Stomach (tissue), 8 donors: ENCODE measurements at regions not wholly inside any gene's neighbourhood (a gene's known extent, or its start where the extent isn't known, plus 50 kb on each side); places are given as distances from the start of the nearest gene placed in this dataset.

Experiments used
- DNase-seq, 2 donors: peaks; one replicate each; pipeline versions ENCODE4 v3.0.0 to v3.0.0-alpha.2; 2013 to 2019
- H3K27ac ChIP-seq, 5 donors: fragments of 200-600 bp in 4 of 5; sonication (generic) in 4 of 5; one replicate each; pipeline ENCODE4 v1.5.1; 2013 to 2019; ENCODE audit warnings: mild to moderate bottlenecking in 1 of 5, moderate library complexity in 1 of 5
- H3K27me3 ChIP-seq, 3 donors: fragments of 200-600 bp; sonication (generic); one replicate each; pipeline ENCODE4 v1.5.1; 2017 to 2019; ENCODE audit warnings: mixed run types in 1 of 3
- H3K36me3 ChIP-seq, 4 donors: fragments of 200-600 bp; sonication (generic); 1 replicate in 3 of 4; 2 replicates in 1 of 4; pipeline ENCODE4 v1.5.1; 2016 to 2019
- H3K4me1 ChIP-seq, 4 donors: fragments of 200-600 bp; sonication (generic); one replicate each; pipeline ENCODE4 v1.5.1; 2016 to 2019
- H3K4me3 ChIP-seq, 4 donors: fragments of 200-600 bp; sonication (generic) in 3 of 4; one replicate each; pipeline ENCODE4 v1.5.1; 2016 to 2019; ENCODE audit warnings: mild to moderate bottlenecking in 1 of 4
- H3K9me3 ChIP-seq, 4 donors: fragments of 200-600 bp; sonication (generic); one replicate each; pipeline ENCODE4 v1.5.1; 2016 to 2019
- CTCF ChIP-seq, 7 experiments: fragments of 450-650 bp in 4 of 7; fragments of 200-600 bp in 3 of 7; sonication (generic) in 3 of 7; IDR thresholded peaks; one replicate each; pipeline ENCODE4 v1.5.1; 2016 to 2019; ENCODE audit warnings: antibody characterized with exemption in 7 of 7, control low read depth in 2 of 7, mild to moderate bottlenecking in 1 of 7
- EP300 ChIP-seq: sonication (generic); formaldehyde crosslinking; IDR thresholded peaks from one replicate; pipeline ENCODE4 v1.6.1; 2017; ENCODE audit warnings: antibody characterized with exemption
- POLR2A ChIP-seq, 4 donors: fragments of 450-650 bp; IDR thresholded peaks; one replicate each; pipeline ENCODE4 v1.6.1; 2016; ENCODE audit warnings: antibody characterized with exemption in 4 of 4, control low read depth in 2 of 4, mild to moderate bottlenecking in 1 of 4, moderate library complexity in 1 of 4
- POLR2AphosphoS5 ChIP-seq, 3 donors: sonication (generic); formaldehyde crosslinking; IDR thresholded peaks; one replicate each; pipeline ENCODE4 v1.6.1; 2016; ENCODE audit warnings: antibody characterized with exemption in 3 of 3
- WGBS, 5 donors: extraction: QIAGEN DNeasy Blood & Tissue Kit in 3 of 5; methylation state at CpG; one replicate each; pipeline versions ENCODE4 v1.1.5 to v1.1.7; 2013 to 2018; 5-methylcytosine and 5-hydroxymethylcytosine counted together
- intact Hi-C: fragments of 100-400 bp; cut with DNase I; formaldehyde crosslinking; loops from one replicate; pipeline ENCODE4 v1.15.1; 2023; ENCODE audit warnings: low total_unique reads
- donor health status: healthy with polysubstance abuse.
- donor health status: Bipolar disorder and iron deficiency.
- donor health status: healthy.

GRCh38 chr12:87202189-87202588, 827.0 kb downstream of the C12orf50 start:
- DNase-seq = no peak
- Histone ChIP-seq H3K4me3 (no peak overlapping the region), H3K27ac (no peak overlapping the region), H3K27me3 (no peaks in the 10 kb centered on the region), H3K36me3 (no peaks in the 10 kb centered on the region), H3K4me1 (no peaks in the 10 kb centered on the region), H3K9me3 (peaks cover 0 to 9% (median 4%) of the 10 kb centered on the region in 4 donors)
- 40 to 64% (median 48%) methylated on average over 2 of the region's 2 CpGs for WGBS, 5 donors
- intact Hi-C loops = no loop called here
- TF ChIP-seq POLR2A (IDR thresholded peaks at IDR 0.05) = no peak
- TF ChIP-seq POLR2AphosphoS5 (IDR thresholded peaks at IDR 0.05) = no peak
- no peak for TF ChIP-seq EP300
- TF ChIP-seq CTCF (IDR thresholded peaks at IDR 0.05) = no peak

DNA sequence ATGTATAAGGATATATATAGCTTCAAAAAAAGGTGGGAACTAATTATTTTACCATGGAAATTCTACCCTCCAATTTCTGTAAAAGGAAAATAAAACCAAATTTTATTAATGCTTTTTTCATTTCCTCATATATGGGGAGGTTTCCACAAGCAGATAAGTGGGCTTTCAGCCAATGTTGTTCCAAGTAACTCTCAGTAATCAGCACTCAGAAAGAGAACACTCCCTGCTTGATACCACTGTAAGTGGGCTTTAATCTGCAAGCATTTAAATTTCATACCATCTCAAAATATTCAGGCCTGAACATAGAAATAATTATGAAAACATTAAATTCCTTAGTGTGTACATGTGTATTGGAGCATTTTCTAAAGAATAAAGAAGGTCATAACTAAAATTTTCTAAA, 827.6 kb downstream of the C12orf50 start:
- TF ChIP-seq EP300 (no peak), POLR2A (IDR thresholded peaks at IDR 0.05) (no peak), CTCF (IDR thresholded peaks at IDR 0.05) (no peak), POLR2AphosphoS5 (IDR thresholded peaks at IDR 0.05) (no peak)
- Histone ChIP-seq H3K9me3 (peaks cover 0 to 9% (median 4%) of the 10 kb centered on the region in 4 donors), H3K4me1 (peaks cover 0 to 1% (median 0%) of the 10 kb centered on the region in 4 donors), H3K36me3 (no peaks in the 10 kb centered on the region), H3K4me3 (no peak overlapping the region), H3K27ac (no peak overlapping the region), H3K27me3 (no peaks in the 10 kb centered on the region)
- DNase-seq = peak in 1 of 2 donors; percentile 10
- intact Hi-C loops = no loop called here

GRCh38 chr12:87200289-87200979, 828.8 kb downstream of the C12orf50 start:
- TF ChIP-seq POLR2A (IDR thresholded peaks at IDR 0.05) (no peak), CTCF (IDR thresholded peaks at IDR 0.05) (no peak), EP300 (no peak), POLR2AphosphoS5 (IDR thresholded peaks at IDR 0.05) (no peak)
- Histone ChIP-seq H3K4me3 (no peak overlapping the region), H3K9me3 (peaks cover 0 to 9% (median 4%) of the 10 kb centered on the region in 4 donors), H3K36me3 (no peaks in the 10 kb centered on the region), H3K27me3 (no peaks in the 10 kb centered on the region), H3K4me1 (peaks cover 0 to 6% (median 0%) of the 10 kb centered on the region in 4 donors), H3K27ac (no peak overlapping the region)
- intact Hi-C loops = no loop called here
- DNase-seq = no peak
- 79 to 92% (median 83%) methylated on average over 1 of the region's 1 CpG for whole genome bisulfite sequencing, 5 donors

- H3K36me3 ChIP-seq = no peaks in the 10 kb centered on the region
- WGBS, 5 donors = 88 to 100% (median 92%) methylated on average over 1 of the region's 1 CpG
- no peak overlapping the region for H3K4me3 ChIP-seq
- DNase-seq = no peak
- peaks cover 0 to 6% (median 0%) of the 10 kb centered on the region in 4 donors for H3K4me1 ChIP-seq
- H3K9me3 ChIP-seq = peaks cover 0 to 2% (median under 1%) of the 10 kb centered on the region in 4 donors
- H3K27me3 ChIP-seq = no peaks in the 10 kb centered on the region
- no peak overlapping the region for H3K27ac ChIP-seq
- TF ChIP-seq CTCF (IDR thresholded peaks at IDR 0.05) = no peak
- TF ChIP-seq POLR2AphosphoS5 (IDR thresholded peaks at IDR 0.05) = no peak
- no peak for TF ChIP-seq EP300
- TF ChIP-seq POLR2A (IDR thresholded peaks at IDR 0.05) = no peak
- intact Hi-C loops = no loop called here
Observed at GRCh38 chr12:87198181-87198580, 831.0 kb downstream of the C12orf50 start.
